ENCODE measurements at regions not wholly inside any gene's neighbourhood (a gene's known extent, or its start where the extent isn't known, plus 50 kb on each side); places are given as distances from the start of the nearest gene placed in this dataset.

DNA sequence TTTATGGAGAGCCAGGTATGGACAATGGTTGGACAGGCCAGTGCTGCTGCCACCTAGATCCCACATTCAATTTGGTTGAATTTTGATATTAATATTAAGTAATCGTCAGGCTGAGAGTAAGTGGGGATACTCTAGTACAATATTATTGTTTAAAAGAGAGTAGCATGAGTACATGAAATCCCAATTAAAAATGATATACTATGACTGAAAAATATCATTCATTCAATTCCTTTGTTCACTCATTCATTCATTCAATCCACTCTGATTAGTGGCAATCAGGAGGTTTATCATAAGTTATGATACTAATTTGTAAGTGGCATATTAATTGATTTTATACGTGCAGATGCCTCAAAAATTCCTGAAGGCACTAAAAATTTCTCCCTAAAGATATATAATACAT lies 224.2 kb downstream of the DMRT2 start:
- no peaks in the 10 kb centered on the region for H3K4me1 ChIP-seq (ENCODE audit: control insufficient read depth, insufficient read depth, low read length)
- H3K4me3 Mint-ChIP-seq: no peak overlapping the region
- H3K4me3 ChIP-seq (ENCODE audit: low read length): no peak overlapping the region
- TF ChIP-seq, protein P1, sequence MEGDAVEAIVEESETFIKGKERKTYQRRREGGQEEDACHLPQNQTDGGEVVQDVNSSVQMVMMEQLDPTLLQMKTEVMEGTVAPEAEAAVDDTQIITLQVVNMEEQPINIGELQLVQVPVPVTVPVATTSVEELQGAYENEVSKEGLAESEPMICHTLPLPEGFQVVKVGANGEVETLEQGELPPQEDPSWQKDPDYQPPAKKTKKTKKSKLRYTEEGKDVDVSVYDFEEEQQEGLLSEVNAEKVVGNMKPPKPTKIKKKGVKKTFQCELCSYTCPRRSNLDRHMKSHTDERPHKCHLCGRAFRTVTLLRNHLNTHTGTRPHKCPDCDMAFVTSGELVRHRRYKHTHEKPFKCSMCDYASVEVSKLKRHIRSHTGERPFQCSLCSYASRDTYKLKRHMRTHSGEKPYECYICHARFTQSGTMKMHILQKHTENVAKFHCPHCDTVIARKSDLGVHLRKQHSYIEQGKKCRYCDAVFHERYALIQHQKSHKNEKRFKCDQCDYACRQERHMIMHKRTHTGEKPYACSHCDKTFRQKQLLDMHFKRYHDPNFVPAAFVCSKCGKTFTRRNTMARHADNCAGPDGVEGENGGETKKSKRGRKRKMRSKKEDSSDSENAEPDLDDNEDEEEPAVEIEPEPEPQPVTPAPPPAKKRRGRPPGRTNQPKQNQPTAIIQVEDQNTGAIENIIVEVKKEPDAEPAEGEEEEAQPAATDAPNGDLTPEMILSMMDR (conservative IDR thresholded peaks at IDR 0.05): no peak
- no peaks in the 10 kb centered on the region for H3K36me3 ChIP-seq (ENCODE audit: control insufficient read depth, insufficient read depth, low read length)
- H3K27me3 Mint-ChIP-seq (ENCODE audit: insufficient read depth): no peaks in the 10 kb centered on the region
- no peaks in the 10 kb centered on the region for H3K36me3 Mint-ChIP-seq (ENCODE audit: low read depth)
- H3K9me3 ChIP-seq (ENCODE audit: control insufficient read depth, low read length): no peaks in the 10 kb centered on the region
- peaks cover 8% of the 10 kb centered on the region for H3K4me1 Mint-ChIP-seq
- no peak overlapping the region for H3K9ac ChIP-seq (ENCODE audit: extremely low read depth, low read length, poor library complexity, severe bottlenecking)
- no peaks in the 10 kb centered on the region for H3K27me3 ChIP-seq (ENCODE audit: control insufficient read depth, insufficient read depth, low read length, poor library complexity, severe bottlenecking)
- no peak overlapping the region for H3K27ac ChIP-seq (ENCODE audit: low read depth, low read length)
- DNase-seq: no peak
- no peaks in the 10 kb centered on the region for H3K9me3 Mint-ChIP-seq
- WGBS, 2 experiments (ENCODE audit: insufficient coverage in 1 of 2, insufficient read length in 1 of 2): 100% methylated on average over 1 of the region's 2 CpGs; no CpG with 5 or more reads in 1 of the 2 experiments
- no peak overlapping the region for H3K27ac Mint-ChIP-seq

DNA sequence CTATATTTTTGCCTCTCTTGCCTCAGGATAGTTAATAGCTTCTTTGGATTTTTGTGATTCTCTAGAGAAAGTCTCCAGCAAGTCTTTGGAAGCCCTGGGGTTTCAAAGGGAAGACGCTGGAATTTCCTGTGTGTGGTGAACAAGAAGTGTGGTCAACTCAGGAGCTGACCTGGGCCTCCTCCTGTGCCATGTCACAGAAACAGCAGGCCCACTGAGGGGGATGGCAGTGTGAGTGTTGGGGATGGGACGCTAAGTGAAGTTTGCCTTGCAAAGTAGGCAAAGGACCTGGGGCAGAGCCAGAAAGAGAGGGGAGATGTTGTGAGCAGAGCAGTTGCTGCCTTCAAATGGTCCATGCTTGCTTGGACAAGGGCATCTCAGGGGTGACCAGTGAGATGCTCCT lies 226.3 kb downstream of the DMRT2 start:
- H3K27me3 Mint-ChIP-seq (ENCODE audit: insufficient read depth): no peaks in the 10 kb centered on the region
- WGBS, 2 experiments (ENCODE audit: insufficient coverage in 1 of 2, insufficient read length in 1 of 2): 37% methylated on average over 2 of the region's 2 CpGs; no CpG with 5 or more reads in 1 of the 2 experiments
- no peaks in the 10 kb centered on the region for H3K9me3 Mint-ChIP-seq
- TF ChIP-seq, protein P1 (conservative IDR thresholded peaks at IDR 0.05): no peak
- no peak overlapping the region for H3K4me3 Mint-ChIP-seq
- DNase-seq: no peak
- no peak overlapping the region for H3K27ac ChIP-seq (ENCODE audit: low read depth, low read length)
- H3K4me3 ChIP-seq (ENCODE audit: low read length): no peak overlapping the region
- no peaks in the 10 kb centered on the region for H3K36me3 Mint-ChIP-seq (ENCODE audit: low read depth)
- H3K4me1 ChIP-seq (ENCODE audit: control insufficient read depth, insufficient read depth, low read length): no peaks in the 10 kb centered on the region
- no peaks in the 10 kb centered on the region for H3K27me3 ChIP-seq (ENCODE audit: control insufficient read depth, insufficient read depth, low read length, poor library complexity, severe bottlenecking)
- no peak overlapping the region for H3K27ac Mint-ChIP-seq
- H3K36me3 ChIP-seq (ENCODE audit: control insufficient read depth, insufficient read depth, low read length): no peaks in the 10 kb centered on the region
- no peaks in the 10 kb centered on the region for H3K9me3 ChIP-seq (ENCODE audit: control insufficient read depth, low read length)
- H3K9ac ChIP-seq (ENCODE audit: extremely low read depth, low read length, poor library complexity, severe bottlenecking): no peak overlapping the region
- H3K4me1 Mint-ChIP-seq: peaks cover 4% of the 10 kb centered on the region

DNA sequence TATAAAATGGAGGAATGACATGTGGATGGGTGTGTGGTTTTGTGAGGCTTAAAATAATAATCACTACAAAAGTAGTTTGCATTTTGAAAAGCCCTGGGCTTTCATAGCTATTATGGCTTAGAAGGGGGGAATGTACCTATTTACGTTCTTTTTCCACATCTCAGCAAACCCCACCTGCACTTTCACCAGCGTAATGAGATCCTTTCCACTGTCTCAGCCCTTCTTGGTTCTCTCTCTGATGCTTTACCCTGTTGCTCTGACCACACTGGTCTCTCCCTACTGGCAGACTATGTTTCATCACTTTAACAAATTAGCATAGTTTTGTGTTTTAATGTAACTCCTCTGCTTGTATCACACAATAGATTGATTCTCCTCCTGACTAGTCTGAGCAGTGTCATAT lies 234.6 kb downstream of the DMRT2 start:
- no peaks in the 10 kb centered on the region for H3K9me3 Mint-ChIP-seq
- no peak overlapping the region for H3K4me3 Mint-ChIP-seq
- H3K4me1 ChIP-seq (ENCODE audit: control insufficient read depth, insufficient read depth, low read length): no peaks in the 10 kb centered on the region
- H3K27me3 Mint-ChIP-seq (ENCODE audit: insufficient read depth): peaks cover 24% of the 10 kb centered on the region
- H3K36me3 Mint-ChIP-seq (ENCODE audit: low read depth): no peaks in the 10 kb centered on the region
- no peaks in the 10 kb centered on the region for H3K36me3 ChIP-seq (ENCODE audit: control insufficient read depth, insufficient read depth, low read length)
- H3K27me3 ChIP-seq (ENCODE audit: control insufficient read depth, insufficient read depth, low read length, poor library complexity, severe bottlenecking): no peaks in the 10 kb centered on the region
- DNase-seq: no peak
- no peaks in the 10 kb centered on the region for H3K9me3 ChIP-seq (ENCODE audit: control insufficient read depth, low read length)
- H3K4me1 Mint-ChIP-seq: peaks cover 4% of the 10 kb centered on the region
- TF ChIP-seq, protein P1 (conservative IDR thresholded peaks at IDR 0.05): no peak
- no peak overlapping the region for H3K9ac ChIP-seq (ENCODE audit: extremely low read depth, low read length, poor library complexity, severe bottlenecking)
- no peak overlapping the region for H3K4me3 ChIP-seq (ENCODE audit: low read length)
- WGBS, 2 experiments (ENCODE audit: insufficient coverage in 1 of 2, insufficient read length in 1 of 2): 95 to 100% methylated on average over 1 to 2 of the region's 2 CpGs
- H3K27ac ChIP-seq (ENCODE audit: low read depth, low read length): no peak overlapping the region
- H3K27ac Mint-ChIP-seq: no peak overlapping the region

All from endodermal cell (in vitro differentiated cells).